ENCODE measurements at regions not wholly inside any gene's neighbourhood (a gene's known extent, or its start where the extent isn't known, plus 50 kb on each side); places are given as distances from the start of the nearest gene placed in this dataset.

- DNase-seq, result no peak
Measured at GRCh38 chr2:114139542-114139941, 249.7 kb downstream of the ACTR3 start.

GRCh38 chr2:114156366-114157056 lies 266.6 kb downstream of the ACTR3 start:
- no peak for DNase-seq

GRCh38 chr2:114157057-114157385 lies 267.1 kb downstream of the ACTR3 start:
- DNase-seq, result no peak

- DNase-seq, result no peak
Measured at GRCh38 chr2:114160263-114160981, 270.5 kb downstream of the ACTR3 start.

GRCh38 chr2:114161371-114161770 lies 271.5 kb downstream of the ACTR3 start:
- no peak for DNase-seq

GRCh38 chr2:114167799-114168198 lies 274.6 kb upstream of the DPP10 start:
- DNase-seq, result no peak

- no peak for DNase-seq
Measured at GRCh38 chr2:114170070-114170469, 272.4 kb upstream of the DPP10 start.

GRCh38 chr2:114175507-114175906 lies 266.9 kb upstream of the DPP10 start:
- DNase-seq, result no peak

GRCh38 chr2:114185501-114185900 lies 256.9 kb upstream of the DPP10 start:
- DNase-seq, result no peak

- DNase-seq, result no peak
Measured at GRCh38 chr2:114192362-114192761, 250.1 kb upstream of the DPP10 start.

- no peak for DNase-seq
Measured at GRCh38 chr2:114201781-114202180, 240.7 kb upstream of the DPP10 start.

GRCh38 chr2:114203679-114204078 lies 238.8 kb upstream of the DPP10 start:
- no peak for DNase-seq

- DNase-seq, result no peak
Measured at GRCh38 chr2:114213808-114214207, 228.6 kb upstream of the DPP10 start.

- no peak for DNase-seq
Measured at GRCh38 chr2:114218383-114218782, 224.1 kb upstream of the DPP10 start.

- no peak for DNase-seq
Measured at GRCh38 chr2:114219456-114219855, 223.0 kb upstream of the DPP10 start.

GRCh38 chr2:114222344-114222743 lies 220.1 kb upstream of the DPP10 start:
- DNase-seq, result no peak

GRCh38 chr2:114231921-114232320 lies 210.5 kb upstream of the DPP10 start:
- no peak for DNase-seq

- DNase-seq, result no peak
Measured at GRCh38 chr2:114237331-114237730, 205.1 kb upstream of the DPP10 start.

GRCh38 chr2:114238910-114239559 lies 203.4 kb upstream of the DPP10 start:
- DNase-seq, result no peak

GRCh38 chr2:114248648-114249047 lies 193.8 kb upstream of the DPP10 start:
- DNase-seq, result no peak

- no peak for DNase-seq
Measured at GRCh38 chr2:114252713-114253112, 189.7 kb upstream of the DPP10 start.

GRCh38 chr2:114254875-114255274 lies 187.6 kb upstream of the DPP10 start:
- no peak for DNase-seq

- no peak for DNase-seq
Measured at GRCh38 chr2:114259389-114259788, 183.1 kb upstream of the DPP10 start.

GRCh38 chr2:114261366-114261765 lies 181.1 kb upstream of the DPP10 start:
- no peak for DNase-seq

Data from T-helper 2 cell (primary cell).